Retinal pigment epithelial cell (primary cell): ENCODE measurements at regions not wholly inside any gene's neighbourhood (a gene's known extent, or its start where the extent isn't known, plus 50 kb on each side); places are given as distances from the start of the nearest gene placed in this dataset.
"Not testable (repeated sequence)": the region's sequence is repeated elsewhere in the genome, so short reads cannot be mapped to it uniquely, and the experiment has no call there.

Experiments used
- DNase-seq: peaks from one replicate; pipeline ENCODE4 v3.0.0-alpha.2; 2010; ENCODE audit warnings: low read depth
- H3K4me3 ChIP-seq: 2 replicates; pipeline ENCODE4 v1.5.1; 2011; ENCODE audit warnings: mild to moderate bottlenecking, low read length, control low read depth, moderate library complexity
- TF ChIP-seq, protein P1 (sequence below): conservative IDR thresholded peaks from 2 replicates; pipeline ENCODE4 v1.5.1; 2011; ENCODE audit warnings: low read depth, low read length, control low read depth, inconsistent platforms

DNA sequence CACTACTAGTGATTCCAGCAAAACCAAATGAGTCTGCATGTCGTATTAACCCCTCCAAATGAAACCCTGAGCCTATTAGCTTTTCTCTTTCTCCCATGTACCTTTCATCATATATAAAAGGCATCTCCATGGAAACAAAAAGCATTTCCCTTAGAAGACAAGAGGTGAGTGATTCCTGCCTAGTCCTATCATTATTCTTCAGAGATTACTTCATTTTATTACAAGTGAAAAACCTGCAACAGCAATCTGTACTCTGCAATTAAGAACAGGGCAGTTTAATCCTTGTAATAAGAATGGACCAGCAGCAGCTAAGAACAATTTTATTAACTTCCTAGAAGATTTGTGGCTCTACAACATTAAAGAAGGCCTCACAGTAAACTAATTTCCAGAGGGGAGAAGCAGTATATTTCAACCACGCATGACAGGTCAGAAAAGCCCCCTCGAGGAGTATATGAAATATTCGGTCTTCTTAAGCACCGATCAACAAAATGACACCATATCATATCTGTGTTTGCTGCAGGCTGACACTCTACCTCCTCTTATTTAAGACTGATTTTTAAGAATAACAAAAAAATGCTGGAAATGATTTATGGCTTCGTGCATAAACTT is 132.3 kb upstream of the TFPI start:
- TF ChIP-seq, protein P1, sequence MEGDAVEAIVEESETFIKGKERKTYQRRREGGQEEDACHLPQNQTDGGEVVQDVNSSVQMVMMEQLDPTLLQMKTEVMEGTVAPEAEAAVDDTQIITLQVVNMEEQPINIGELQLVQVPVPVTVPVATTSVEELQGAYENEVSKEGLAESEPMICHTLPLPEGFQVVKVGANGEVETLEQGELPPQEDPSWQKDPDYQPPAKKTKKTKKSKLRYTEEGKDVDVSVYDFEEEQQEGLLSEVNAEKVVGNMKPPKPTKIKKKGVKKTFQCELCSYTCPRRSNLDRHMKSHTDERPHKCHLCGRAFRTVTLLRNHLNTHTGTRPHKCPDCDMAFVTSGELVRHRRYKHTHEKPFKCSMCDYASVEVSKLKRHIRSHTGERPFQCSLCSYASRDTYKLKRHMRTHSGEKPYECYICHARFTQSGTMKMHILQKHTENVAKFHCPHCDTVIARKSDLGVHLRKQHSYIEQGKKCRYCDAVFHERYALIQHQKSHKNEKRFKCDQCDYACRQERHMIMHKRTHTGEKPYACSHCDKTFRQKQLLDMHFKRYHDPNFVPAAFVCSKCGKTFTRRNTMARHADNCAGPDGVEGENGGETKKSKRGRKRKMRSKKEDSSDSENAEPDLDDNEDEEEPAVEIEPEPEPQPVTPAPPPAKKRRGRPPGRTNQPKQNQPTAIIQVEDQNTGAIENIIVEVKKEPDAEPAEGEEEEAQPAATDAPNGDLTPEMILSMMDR, result no peak
- H3K4me3 ChIP-seq, result no peak overlapping the region
- no peak for DNase-seq

DNA sequence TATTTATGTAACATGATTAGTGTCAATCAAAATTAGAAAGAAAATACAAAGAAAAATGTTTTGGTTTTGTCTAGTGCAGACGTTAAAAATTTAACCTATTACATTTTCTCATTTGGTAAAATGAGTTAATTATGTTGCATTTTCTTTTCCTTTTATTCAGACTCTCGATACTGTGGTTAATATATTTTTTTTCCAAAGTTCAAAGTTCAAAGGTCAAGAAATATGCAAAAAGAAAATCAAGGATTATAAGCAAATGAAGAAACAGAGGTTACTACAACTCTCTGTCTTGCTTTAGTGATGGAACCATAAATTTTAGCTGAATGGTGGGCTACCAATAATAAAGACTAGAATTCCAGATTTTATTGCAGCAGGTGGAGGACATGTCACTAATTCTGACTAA is 133.3 kb upstream of the TFPI start:
- DNase-seq, result no peak
- TF ChIP-seq, protein P1, result no peak
- no peak overlapping the region for H3K4me3 ChIP-seq

DNA sequence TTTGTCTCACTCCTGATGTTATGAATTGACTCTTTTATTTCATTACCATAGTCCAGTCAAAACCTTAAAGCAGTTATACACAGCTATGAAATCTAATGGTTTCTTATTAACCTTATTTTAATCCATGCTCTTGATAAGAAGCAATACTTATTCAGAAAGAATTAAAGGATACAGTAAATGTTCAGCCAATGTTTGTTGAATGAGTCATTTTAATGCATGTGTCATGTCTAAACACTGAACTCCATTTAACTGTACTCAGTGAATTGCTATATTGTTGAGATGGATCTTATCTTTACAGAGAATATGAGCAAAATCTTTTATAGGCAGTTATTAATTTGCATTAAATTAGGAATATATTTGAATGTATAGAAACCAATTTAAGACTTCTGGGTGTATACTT is 135.1 kb upstream of the TFPI start:
- TF ChIP-seq, protein P1, result no peak
- DNase-seq, result peak; percentile 41
- no peak overlapping the region for H3K4me3 ChIP-seq

DNA sequence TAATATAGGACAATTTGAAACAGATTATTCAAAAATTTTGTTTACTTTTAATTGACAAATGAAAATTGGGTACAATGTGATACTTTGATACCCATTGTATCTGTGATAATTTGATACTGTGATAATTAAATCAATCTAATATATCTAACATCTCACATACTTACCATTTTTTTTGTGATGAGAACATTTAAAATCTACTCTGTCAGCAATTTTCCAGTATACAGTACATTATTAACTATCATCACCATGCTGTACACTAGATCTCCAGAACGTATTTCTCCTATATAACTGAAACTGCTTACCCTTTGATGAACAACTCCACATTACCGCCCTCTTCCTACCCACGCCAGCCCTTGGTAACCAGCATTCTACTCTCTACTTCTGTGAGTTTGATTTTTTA is 139.7 kb upstream of the TFPI start:
- H3K4me3 ChIP-seq, result no peak overlapping the region
- TF ChIP-seq, protein P1, result no peak
- DNase-seq, result no peak

DNA sequence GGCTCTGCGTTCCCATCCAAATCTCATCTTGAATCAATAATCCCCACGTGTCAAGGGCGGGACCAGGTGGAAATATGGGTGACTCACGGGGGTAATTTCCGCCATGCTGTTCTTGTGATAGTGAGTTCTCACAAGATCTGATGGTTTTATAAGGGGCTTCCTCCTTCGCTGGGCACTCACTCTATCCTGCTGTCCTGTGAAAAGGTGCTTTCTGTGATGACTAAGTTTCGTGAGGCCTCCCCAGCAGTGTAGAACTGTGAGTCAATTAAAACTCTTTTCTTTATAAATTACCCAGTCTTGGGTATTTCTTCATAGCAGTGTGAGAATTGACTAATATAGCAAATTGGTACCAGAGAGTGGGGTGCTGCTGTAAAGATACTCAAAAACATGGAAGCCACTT is 142.4 kb upstream of the TFPI start:
- H3K4me3 ChIP-seq, DNase-seq: not testable (repeated sequence)

DNA sequence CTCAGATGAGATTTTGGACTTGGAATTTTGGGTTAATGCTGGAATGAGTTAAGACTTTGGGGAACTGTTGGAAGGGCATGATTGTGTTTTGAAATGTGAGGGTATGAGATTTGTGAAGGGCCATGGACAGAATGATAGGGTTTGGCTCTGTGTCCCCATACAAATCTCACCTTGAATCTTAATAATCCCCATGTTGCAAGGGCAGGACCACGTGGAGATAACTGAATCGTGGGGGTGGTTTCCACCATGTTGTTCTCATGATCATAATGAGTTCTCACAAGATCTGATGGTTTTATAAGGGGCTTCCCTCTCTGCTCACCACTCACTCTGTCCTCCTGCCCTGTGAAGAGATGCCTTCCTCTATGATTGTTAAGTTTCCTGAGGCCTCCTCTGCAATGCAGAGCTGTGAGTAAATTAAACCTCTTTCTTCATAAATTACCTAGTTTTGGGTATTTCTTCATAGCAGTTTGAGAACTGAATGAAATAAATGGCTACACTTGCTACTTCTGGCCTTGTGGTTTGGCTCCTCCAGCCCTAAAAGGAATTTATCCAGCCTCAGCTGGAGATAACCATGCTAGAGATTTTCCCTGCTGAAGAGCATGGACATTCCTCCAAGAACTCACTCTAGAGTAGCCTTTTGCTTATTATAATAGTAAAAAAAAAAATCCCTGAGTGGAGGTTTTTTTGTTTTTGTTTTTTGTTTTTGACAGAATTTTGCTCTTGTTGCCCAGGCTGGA is 144.3 kb upstream of the TFPI start:
- no peak overlapping the region for H3K4me3 ChIP-seq
- no peak for DNase-seq
- TF ChIP-seq, protein P1, result no peak

DNA sequence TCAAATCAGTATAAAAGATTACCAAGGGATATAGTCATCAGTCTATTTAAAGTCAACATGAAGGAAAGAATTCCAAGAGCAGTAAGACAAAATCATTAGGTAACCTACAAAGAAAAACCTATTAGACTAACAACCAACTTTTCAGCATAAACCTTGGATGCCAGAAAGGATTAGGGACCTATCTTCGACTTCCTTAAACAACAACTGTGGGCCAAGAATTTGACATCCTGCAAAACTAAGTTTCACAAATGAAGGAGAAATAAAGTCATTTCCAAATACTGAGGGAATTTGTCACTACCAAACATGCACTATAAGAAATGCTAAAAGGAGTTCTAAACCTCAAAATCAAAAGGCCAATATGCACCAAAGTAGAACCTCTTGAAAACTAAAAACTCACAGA is 147.9 kb upstream of the TFPI start:
- no peak overlapping the region for H3K4me3 ChIP-seq
- DNase-seq, result peak; percentile 69
- TF ChIP-seq, protein P1, result no peak
